Activated CD4-positive, alpha-beta memory T cell treated with anti-CD3 and anti-CD28 coated beads, Interleukin-2, amount 10 ng/mL, durations not matched to agents 7 days and 5 days (primary cell): ENCODE measurements at regions not wholly inside any gene's neighbourhood (a gene's known extent, or its start where the extent isn't known, plus 50 kb on each side); places are given as distances from the start of the nearest gene placed in this dataset.

Experiments used
- CTCF ChIA-PET: fragments of 350-600 bp; sonication (Branson Sonifier 250); formaldehyde crosslinking; loops from one replicate; lab custom pipeline; 2021; ENCODE audit warnings: antibody characterized with exemption, inconsistent platforms; lab: Charles Lee
- POLR2A ChIA-PET: fragments of 350-600 bp; sonication (Branson Sonifier 250); formaldehyde crosslinking; loops from one replicate; lab custom pipeline; 2021; ENCODE audit warnings: antibody characterized with exemption; lab: Charles Lee
- DNase-seq: peaks from one replicate; pipeline ENCODE4 v3.0.0-alpha.2; 2020
- H3K27ac Mint-ChIP-seq: one replicate; pipeline ENCODE4 v1.8.0; 2021; ENCODE audit warnings: mild to moderate bottlenecking, mixed read lengths
- H3K27me3 Mint-ChIP-seq: one replicate; pipeline ENCODE4 v1.8.0; 2021; ENCODE audit warnings: mixed read lengths
- H3K36me3 Mint-ChIP-seq: one replicate; pipeline ENCODE4 v1.8.0; 2021; ENCODE audit warnings: low read depth, mixed read lengths
- H3K4me1 Mint-ChIP-seq: one replicate; pipeline ENCODE4 v1.8.0; 2021; ENCODE audit warnings: mixed read lengths
- H3K4me3 Mint-ChIP-seq: one replicate; pipeline ENCODE4 v1.8.0; 2021; ENCODE audit warnings: mild to moderate bottlenecking, mixed read lengths
- H3K9me3 Mint-ChIP-seq: one replicate; pipeline ENCODE4 v1.8.0; 2021; ENCODE audit warnings: mixed read lengths

DNA sequence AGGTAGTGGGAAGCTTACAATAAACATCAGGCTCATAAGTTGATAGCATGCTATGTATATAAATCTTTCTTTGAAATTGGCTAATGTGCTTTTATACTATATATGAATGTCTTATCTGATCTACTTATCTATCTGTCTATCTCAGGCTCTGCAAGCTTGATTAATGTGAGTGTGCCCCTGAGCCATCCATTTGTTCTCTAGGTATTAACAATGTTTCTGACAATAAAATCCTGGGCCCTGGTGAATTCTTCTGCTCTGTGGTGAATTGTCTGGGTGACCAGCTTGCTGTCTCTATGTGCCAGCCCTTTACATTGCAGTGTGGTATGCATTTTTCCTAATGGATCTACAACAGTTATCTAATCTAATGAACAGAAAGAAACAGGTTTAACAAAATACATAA lies 295.9 kb downstream of the HRH4 start:
- no peaks in the 10 kb centered on the region for H3K9me3 Mint-ChIP-seq
- POLR2A ChIA-PET, result no interaction called here
- no peaks in the 10 kb centered on the region for H3K27me3 Mint-ChIP-seq
- H3K27ac Mint-ChIP-seq, result no peak overlapping the region
- no peaks in the 10 kb centered on the region for H3K36me3 Mint-ChIP-seq
- CTCF ChIA-PET, result no interaction called here
- H3K4me3 Mint-ChIP-seq, result no peak overlapping the region
- no peak for DNase-seq
- no peaks in the 10 kb centered on the region for H3K4me1 Mint-ChIP-seq

DNA sequence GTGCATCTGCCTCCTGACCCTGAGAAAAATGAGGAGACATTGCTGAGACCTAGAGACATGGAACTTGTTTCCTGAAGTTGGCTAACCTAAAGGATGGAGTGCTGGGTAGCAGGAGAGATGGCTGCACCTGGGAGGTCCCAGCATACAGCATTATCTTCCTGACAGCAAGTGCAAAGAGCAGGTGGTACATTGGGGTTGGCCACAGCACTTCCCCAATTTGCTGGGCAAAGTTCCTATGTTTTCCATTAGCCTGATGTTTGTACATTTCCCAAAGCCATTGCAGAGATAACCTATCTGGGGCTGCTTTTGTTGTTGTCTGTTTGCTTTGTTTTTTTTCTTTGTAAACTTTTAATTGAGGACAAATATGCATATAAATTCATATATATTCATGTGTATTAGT lies 296.7 kb downstream of the HRH4 start:
- DNase-seq, result no peak
- Mint-ChIP-seq H3K27ac (no peak overlapping the region), H3K36me3 (no peaks in the 10 kb centered on the region), H3K27me3 (peaks cover 2% of the 10 kb centered on the region), H3K9me3 (no peaks in the 10 kb centered on the region), H3K4me1 (no peaks in the 10 kb centered on the region), H3K4me3 (no peak overlapping the region)
- POLR2A ChIA-PET, result no interaction called here
- CTCF ChIA-PET, result no interaction called here

DNA sequence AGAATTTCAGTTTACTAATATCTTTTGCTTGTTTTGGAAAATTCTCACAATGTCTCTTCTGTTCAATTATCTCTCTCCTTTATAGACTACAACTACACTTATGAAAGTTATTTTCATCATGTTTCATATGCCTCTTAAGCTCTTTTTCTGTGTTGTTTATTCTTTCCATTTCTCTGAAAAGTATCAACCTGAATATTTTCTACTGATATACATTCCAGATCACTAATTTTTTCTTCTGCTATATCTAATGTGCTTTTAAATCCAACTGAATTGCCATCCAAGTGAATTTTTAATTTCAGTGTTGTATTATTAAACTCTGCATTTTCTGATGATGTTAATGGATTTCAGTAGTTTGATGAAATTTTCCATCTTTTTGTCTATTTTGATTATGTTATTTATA lies 301.3 kb downstream of the HRH4 start:
- H3K27me3 Mint-ChIP-seq, result peaks cover 2% of the 10 kb centered on the region
- no peak overlapping the region for H3K27ac Mint-ChIP-seq
- no peaks in the 10 kb centered on the region for H3K9me3 Mint-ChIP-seq
- POLR2A ChIA-PET, result interaction anchor here (1.1 kb wide), 1 partner anchor 8 kb away, joined by 3 read pairs; no protein-coding TSS in a partner anchor
- no peak overlapping the region for H3K4me3 Mint-ChIP-seq
- H3K4me1 Mint-ChIP-seq, result no peaks in the 10 kb centered on the region
- no peaks in the 10 kb centered on the region for H3K36me3 Mint-ChIP-seq
- CTCF ChIA-PET, result no interaction called here
- no peak for DNase-seq

DNA sequence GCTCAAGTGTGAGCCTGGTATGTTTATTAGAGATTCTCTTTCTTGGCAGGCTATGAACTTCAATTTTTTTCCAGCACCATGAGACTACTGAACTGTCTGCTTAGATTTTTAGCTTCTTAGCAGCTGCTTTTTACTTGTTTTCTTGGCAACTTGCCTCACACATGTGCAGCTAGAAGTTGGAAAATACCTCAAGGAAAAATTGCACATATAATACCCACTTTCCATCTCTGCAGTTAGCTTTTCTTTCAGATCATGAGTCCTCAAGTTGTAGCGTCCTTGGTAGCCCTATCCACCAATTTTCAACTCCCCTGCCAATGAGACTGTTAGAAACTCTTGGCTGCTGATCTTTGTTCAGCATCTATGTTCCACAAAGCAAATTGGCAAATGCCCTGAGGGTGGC lies 302.1 kb downstream of the HRH4 start:
- Mint-ChIP-seq H3K27me3 (peaks cover 2% of the 10 kb centered on the region), H3K4me3 (no peak overlapping the region), H3K9me3 (no peaks in the 10 kb centered on the region), H3K4me1 (no peaks in the 10 kb centered on the region), H3K36me3 (no peaks in the 10 kb centered on the region), H3K27ac (no peak overlapping the region)
- no peak for DNase-seq
- ChIA-PET POLR2A (interaction anchor here (1.1 kb wide), 1 partner anchor 9 kb away, joined by 3 read pairs; no protein-coding TSS in a partner anchor), CTCF (no interaction called here)

DNA sequence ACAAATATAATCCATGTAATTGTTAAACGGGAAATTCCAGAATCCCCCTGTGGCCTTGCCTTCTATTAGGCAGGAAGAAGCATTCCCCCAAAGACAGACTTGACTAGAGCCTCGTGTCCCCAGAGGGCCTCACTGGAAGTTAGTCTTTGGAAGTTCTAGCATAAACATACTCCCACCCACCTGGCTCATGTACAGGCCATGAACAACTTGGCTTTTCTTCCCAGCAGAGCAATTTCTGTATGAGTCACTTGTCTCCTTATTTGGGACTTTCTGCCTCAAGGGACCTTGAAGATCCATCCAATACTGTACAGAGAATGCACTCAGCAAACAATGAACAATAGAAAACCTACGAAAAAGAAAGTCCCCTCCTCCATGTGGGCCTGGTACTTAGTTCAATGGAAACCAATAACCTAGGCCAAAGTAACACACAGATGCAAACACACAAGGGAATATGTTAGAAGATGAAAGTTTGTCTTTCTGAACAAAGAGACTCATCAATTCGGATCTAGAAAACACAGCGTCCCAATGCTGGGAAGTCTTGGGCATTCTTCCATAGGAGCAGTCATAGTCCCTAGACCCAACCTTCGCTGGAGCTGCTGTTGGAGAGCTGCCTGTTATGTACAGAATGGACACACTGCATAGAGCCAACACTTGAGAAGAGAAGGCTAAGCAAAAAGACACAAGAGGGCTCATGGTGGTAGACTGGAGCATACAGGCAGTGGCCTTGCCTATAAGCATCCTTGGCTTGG lies 303.5 kb downstream of the HRH4 start:
- ChIA-PET POLR2A (no interaction called here), CTCF (no interaction called here)
- Mint-ChIP-seq H3K4me1 (no peaks in the 10 kb centered on the region), H3K27ac (no peak overlapping the region), H3K9me3 (no peaks in the 10 kb centered on the region), H3K4me3 (no peak overlapping the region), H3K27me3 (peaks cover 2% of the 10 kb centered on the region), H3K36me3 (no peaks in the 10 kb centered on the region)
- DNase-seq, result no peak

DNA sequence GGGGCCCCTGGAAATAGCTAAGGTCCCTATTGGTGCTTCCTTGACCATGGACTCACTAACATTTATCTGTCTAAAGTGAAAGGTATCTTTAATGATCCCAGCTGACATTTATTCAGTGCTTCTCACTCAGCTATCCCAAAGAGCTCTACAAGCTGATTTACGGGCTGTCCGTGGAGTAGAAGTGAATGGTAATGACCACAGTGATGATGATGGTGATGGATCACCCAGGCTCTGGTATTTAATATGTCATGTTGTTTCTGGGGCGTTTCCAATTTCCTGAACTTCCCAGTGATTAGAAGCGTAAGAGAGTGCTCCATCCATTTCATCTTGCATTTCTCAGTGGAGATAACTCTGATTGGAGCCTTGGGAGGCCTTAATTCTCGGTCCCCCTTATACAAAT lies 304.3 kb downstream of the HRH4 start:
- H3K4me1 Mint-ChIP-seq, result no peaks in the 10 kb centered on the region
- no peak overlapping the region for H3K27ac Mint-ChIP-seq
- ChIA-PET POLR2A (no interaction called here), CTCF (no interaction called here)
- no peaks in the 10 kb centered on the region for H3K9me3 Mint-ChIP-seq
- H3K36me3 Mint-ChIP-seq, result no peaks in the 10 kb centered on the region
- peaks cover 2% of the 10 kb centered on the region for H3K27me3 Mint-ChIP-seq
- no peak overlapping the region for H3K4me3 Mint-ChIP-seq
- DNase-seq, result no peak

DNA sequence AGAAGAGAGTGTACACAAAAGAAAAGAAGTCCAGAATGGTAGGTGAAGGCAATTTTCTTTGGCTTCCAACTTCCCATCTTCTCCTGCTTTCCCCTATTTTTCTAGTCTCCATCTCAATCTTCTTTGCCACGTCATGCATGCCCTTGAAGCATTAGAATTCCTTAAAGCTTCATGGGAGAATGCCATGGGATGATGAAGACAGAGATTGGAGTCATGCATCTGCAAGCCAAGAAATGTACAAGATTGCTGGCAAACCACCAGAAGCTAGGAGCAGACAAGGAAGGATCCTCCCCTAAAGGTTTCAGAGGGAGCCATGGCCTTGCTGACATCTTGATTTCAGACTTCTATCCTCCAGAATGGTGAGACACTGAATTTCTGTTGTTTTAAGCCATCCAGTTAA lies 305.9 kb downstream of the HRH4 start:
- no peak for DNase-seq
- Mint-ChIP-seq H3K4me3 (no peak overlapping the region), H3K27ac (no peak overlapping the region), H3K36me3 (no peaks in the 10 kb centered on the region), H3K4me1 (no peaks in the 10 kb centered on the region), H3K9me3 (no peaks in the 10 kb centered on the region), H3K27me3 (peaks cover 2% of the 10 kb centered on the region)
- POLR2A ChIA-PET, result no interaction called here
- CTCF ChIA-PET, result no interaction called here

DNA sequence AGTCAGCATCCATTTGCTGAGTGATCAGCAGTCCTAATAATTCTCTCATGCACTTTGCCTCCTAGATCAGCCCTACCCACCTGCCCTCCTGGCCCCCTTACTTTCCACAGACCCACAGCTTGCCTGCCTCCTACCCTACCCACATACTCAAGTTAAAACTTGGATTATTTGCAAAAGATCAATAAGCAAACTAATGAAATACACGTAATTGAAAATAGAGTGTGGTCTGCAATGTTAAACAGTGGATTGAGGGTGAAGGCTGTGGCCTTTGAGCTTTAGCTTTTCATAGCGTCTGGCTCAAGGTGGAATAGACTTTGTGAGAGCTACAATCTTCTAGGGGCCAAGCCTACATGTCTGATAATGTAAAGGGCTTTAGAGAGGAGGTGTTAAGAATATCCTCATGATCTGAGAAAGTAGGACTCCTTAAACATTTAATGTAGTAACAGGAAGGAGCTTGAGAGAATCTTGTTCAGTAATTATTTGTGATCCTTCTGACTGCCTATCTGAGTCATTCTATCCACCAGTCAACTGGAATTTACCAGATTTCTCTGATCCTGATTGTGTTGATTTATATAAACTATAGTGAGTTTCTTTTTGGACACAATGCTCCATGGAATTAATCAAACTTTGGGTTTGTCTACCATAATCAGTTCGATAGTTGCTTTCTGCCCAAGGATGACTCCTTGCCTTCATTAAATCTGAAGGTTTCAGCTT lies 310.0 kb downstream of the HRH4 start:
- Mint-ChIP-seq H3K27ac (no peak overlapping the region), H3K9me3 (no peaks in the 10 kb centered on the region), H3K36me3 (no peaks in the 10 kb centered on the region), H3K27me3 (no peaks in the 10 kb centered on the region), H3K4me1 (no peaks in the 10 kb centered on the region), H3K4me3 (no peak overlapping the region)
- no peak for DNase-seq
- ChIA-PET POLR2A (no interaction called here), CTCF (no interaction called here)

DNA sequence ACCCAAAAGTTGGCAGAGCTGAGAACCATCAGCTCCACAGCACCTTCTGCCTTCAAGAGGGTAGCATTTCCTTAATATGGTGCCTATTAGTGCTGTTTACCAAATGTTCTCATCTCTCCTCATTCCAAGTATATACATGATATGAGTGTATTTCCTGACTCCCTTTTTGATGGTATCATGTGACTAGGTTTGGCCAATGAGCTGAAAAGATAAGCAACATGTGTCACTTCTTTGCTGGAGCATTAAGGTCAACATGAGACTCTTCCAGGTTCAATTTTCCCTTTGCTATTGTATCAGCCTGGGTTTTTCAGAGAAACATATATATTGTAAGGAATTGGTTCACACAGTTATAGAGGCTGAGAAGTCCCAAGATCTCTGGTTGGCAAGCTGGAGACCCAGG lies 310.9 kb downstream of the HRH4 start:
- Mint-ChIP-seq H3K27ac (no peak overlapping the region), H3K27me3 (no peaks in the 10 kb centered on the region), H3K36me3 (no peaks in the 10 kb centered on the region), H3K4me1 (no peaks in the 10 kb centered on the region), H3K9me3 (no peaks in the 10 kb centered on the region), H3K4me3 (no peak overlapping the region)
- no peak for DNase-seq
- ChIA-PET POLR2A (no interaction called here), CTCF (no interaction called here)

DNA sequence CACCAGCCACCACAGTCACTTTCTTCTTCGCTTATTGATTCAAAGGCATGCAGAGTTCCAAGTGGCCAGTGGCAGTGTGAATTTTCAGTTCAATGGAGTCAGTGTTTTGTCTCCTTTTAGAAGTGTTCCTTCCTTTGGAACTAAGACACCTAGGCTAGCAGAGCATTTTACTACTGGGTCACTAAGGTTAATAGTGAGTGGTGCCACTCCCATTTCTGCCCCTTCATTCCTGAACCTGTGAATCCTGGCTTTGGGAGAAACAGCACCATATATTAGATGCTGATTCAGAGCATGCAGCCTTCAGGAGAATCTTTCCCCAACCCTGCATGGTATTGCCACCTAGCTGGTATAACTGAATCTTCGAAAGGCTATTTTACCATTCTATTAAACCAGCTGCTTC lies 312.7 kb downstream of the HRH4 start:
- no peak overlapping the region for H3K27ac Mint-ChIP-seq
- H3K9me3 Mint-ChIP-seq, result no peaks in the 10 kb centered on the region
- H3K4me1 Mint-ChIP-seq, result no peaks in the 10 kb centered on the region
- DNase-seq, result no peak
- no peaks in the 10 kb centered on the region for H3K36me3 Mint-ChIP-seq
- no peaks in the 10 kb centered on the region for H3K27me3 Mint-ChIP-seq
- POLR2A ChIA-PET, result no interaction called here
- CTCF ChIA-PET, result interaction anchor here (1.1 kb wide), 1 partner anchor 47 kb away, joined by 3 read pairs; no protein-coding TSS in a partner anchor
- no peak overlapping the region for H3K4me3 Mint-ChIP-seq

DNA sequence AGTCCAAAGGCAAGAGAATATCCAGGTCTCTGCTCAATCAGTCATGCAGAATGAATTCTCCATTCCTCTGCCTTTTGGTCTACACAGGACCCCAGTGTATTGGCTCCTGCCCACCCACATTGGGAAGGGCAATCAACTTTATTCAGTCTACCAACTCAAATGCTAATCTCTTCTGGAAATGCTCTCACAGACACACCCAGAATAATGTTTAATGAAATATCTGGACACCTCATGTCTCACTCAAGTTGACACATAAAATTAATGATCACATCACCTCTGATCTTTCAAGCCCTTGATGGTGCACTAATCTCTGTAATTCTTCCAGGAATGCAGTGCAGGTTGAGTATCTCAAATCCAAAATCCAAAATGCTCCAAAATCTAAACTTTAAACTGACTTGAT lies 315.6 kb downstream of the HRH4 start:
- Mint-ChIP-seq H3K4me3 (no peak overlapping the region), H3K27ac (no peak overlapping the region), H3K36me3 (no peaks in the 10 kb centered on the region), H3K9me3 (no peaks in the 10 kb centered on the region), H3K4me1 (no peaks in the 10 kb centered on the region), H3K27me3 (no peaks in the 10 kb centered on the region)
- ChIA-PET CTCF (no interaction called here), POLR2A (no interaction called here)
- no peak for DNase-seq

DNA sequence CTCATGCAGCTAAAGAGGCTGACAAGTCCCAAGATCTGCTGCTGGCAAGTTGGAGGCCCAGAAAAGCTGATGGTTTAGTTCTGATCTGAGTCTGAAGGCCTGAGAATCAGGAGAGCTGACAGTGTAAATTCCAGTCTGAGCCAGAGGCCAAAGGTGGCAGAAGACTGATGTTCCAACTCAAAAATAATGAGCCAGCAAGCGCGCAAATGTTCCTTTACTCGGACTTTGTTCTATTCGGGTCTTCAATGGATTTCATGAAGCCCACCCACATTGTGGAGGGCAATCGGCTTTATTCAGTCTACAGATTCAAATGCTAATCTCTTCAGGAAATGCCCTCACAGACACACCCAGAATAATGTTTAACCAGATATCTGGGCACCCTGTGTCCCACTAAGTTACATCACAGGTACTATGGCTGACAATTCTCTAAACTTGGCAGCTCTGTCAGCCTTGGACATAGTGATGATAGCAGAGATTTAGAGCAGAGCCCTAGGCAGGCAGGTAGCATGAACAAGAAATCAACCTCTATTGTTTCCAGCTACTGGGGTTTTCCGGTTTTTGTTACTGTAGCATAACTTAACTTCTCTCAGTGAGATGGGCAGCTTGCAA lies 318.5 kb downstream of the HRH4 start:
- CTCF ChIA-PET, result no interaction called here
- no peaks in the 10 kb centered on the region for H3K36me3 Mint-ChIP-seq
- H3K27me3 Mint-ChIP-seq, result no peaks in the 10 kb centered on the region
- DNase-seq, result no peak
- no peak overlapping the region for H3K4me3 Mint-ChIP-seq
- H3K27ac Mint-ChIP-seq, result no peak overlapping the region
- no peaks in the 10 kb centered on the region for H3K9me3 Mint-ChIP-seq
- no peaks in the 10 kb centered on the region for H3K4me1 Mint-ChIP-seq
- POLR2A ChIA-PET, result no interaction called here

DNA sequence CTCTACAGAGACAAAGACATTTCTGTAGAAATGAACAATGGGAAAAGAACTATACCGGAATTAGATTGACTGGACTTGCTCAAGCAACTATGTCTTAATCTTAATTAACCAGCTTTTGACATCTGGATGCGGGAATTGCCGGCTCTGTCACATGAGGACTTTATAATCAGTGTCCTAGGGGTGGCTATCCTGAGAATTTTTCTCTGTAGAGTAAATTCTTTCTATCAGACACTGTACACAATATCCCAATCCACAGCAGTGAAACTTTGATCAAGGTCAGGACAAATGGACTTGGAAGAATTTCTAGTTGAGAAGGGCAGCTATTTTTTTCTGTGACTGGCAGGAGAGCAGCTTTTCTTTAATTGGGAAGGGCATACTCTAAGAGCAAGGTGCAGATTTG lies 322.1 kb downstream of the HRH4 start:
- Mint-ChIP-seq H3K4me3 (no peak overlapping the region), H3K27ac (no peak overlapping the region), H3K4me1 (no peaks in the 10 kb centered on the region), H3K36me3 (no peaks in the 10 kb centered on the region), H3K27me3 (no peaks in the 10 kb centered on the region), H3K9me3 (no peaks in the 10 kb centered on the region)
- POLR2A ChIA-PET, result no interaction called here
- DNase-seq, result no peak
- CTCF ChIA-PET, result no interaction called here
